HG02840 (cell line): ENCODE measurements at regions not wholly inside any gene's neighbourhood (a gene's known extent, or its start where the extent isn't known, plus 50 kb on each side); places are given as distances from the start of the nearest gene placed in this dataset.
A peak's percentile ranks its signal among the peaks of the same experiment; 100 is the strongest.
"Not testable (repeated sequence)": the region's sequence is repeated elsewhere in the genome, so short reads cannot be mapped to it uniquely, and the experiment has no call there.

Source experiments
- ATAC-seq: cut with Tn5 transposase; IDR thresholded peaks from one replicate; pipeline ENCODE4 v1.9.1; 2021; ENCODE audit warnings: mild to moderate bottlenecking, moderate library complexity, moderate number of reproducible peaks; ENCODE audit not compliant: unreplicated experiment, low FRiP score

- no peak for ATAC-seq
These were observed 158.1 kb upstream of the ARHGAP42 start for GRCh38 chr11:100528872-100529416.

DNA sequence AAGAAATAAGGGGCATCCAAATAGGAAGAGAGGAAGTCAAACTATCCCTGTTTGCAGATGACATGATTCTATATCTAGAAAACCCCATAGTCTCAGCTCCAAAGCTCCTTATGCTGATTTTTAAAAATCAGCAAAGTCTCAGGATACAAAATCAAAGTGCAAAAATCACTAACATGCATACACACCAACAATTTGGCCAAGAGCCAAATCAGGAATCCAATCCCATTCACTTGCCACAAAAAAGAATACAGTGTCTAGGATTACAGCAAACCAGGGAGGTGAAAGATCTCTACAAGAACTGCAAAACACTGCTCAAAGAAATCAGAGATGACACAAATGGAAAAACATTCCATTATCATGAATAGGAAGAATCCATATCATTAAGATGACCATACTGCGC is 155.8 kb upstream of the ARHGAP42 start:
- not testable (repeated sequence) for ATAC-seq

- no peak for ATAC-seq
These were observed 150.1 kb upstream of the ARHGAP42 start for GRCh38 chr11:100536979-100537378.

DNA sequence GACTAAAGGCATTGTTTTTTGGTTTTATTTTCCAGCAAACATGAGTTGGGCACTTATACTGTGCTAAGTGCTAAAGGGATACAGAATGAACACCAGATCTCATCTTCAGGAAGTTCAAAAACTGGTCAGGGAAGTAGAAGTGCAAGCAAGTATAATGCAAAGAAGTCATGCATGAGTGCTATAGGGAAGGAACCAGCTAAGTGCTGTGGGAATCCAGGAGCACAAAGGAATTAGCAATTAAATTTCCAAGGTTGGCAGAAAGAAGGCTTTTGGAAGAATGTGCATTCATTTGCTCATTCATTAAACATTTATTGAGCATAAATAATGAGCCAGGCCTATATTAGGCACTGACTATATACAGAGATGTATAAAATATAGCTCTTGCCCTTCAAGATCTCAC is 143.7 kb upstream of the ARHGAP42 start:
- ATAC-seq = no peak

DNA sequence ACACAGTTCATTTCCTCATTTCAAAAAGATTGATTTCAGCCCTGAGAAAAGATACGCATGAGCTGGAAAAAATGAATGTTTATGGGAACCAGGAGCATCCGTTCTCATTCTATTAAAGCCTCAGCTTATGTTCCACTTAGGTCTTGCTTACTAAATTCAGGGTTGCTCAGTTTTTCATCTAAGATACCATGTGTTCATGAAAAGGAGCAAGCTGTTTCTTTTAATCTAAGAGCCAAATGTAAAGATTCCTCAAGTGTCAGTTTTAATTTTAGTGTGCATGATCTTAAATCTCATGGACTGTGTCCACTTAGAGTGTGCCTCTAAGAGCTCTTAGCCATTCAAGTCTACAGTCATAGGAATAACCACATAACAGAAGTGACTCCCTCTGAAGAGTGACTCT is 141.5 kb upstream of the ARHGAP42 start:
- no peak for ATAC-seq

- no peak for ATAC-seq
These were observed 141.1 kb upstream of the ARHGAP42 start for GRCh38 chr11:100545970-100546369.

DNA sequence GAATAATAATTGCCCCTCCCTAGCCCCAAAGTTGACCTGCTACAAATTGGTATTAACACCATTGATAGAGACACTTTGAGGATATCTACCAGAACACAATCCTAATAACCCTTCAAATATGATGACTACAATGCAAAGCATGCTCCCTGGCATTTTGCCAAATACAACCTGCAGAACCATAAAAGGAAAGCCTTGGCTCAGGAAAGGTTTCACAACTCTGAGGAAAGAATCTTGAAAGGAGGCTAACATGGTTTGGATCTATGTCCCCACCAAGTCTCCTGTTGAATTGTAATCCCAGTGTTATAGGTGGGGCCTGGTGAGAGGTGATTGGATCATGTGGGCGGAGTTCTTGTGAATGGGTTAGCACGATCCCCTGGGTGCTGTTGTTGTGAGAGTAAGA is 140.4 kb upstream of the ARHGAP42 start:
- ATAC-seq = no peak

DNA sequence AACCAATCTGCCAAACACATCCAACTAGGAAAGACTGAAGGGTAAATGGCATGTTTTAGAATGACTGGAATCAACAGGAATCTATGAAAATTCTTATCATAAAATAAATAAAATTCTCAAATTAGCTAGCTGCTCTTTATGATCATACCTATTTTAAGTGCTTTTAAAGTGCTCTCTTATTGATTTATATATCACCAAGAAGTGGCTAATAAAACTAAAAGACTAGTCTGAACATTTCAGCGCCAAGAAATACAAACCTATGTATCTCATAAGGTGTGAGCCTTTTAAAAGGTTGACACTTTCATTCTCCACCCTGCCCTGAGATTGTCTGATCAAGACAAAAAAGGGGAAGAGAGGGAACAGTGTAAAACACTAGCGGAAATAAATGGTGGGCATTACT is 136.8 kb upstream of the ARHGAP42 start:
- ATAC-seq = no peak

- ATAC-seq = no peak
These were observed 136.0 kb upstream of the ARHGAP42 start for GRCh38 chr11:100550912-100551632.

GRCh38 chr11:100555931-100556330 is 131.2 kb upstream of the ARHGAP42 start:
- no peak for ATAC-seq

DNA sequence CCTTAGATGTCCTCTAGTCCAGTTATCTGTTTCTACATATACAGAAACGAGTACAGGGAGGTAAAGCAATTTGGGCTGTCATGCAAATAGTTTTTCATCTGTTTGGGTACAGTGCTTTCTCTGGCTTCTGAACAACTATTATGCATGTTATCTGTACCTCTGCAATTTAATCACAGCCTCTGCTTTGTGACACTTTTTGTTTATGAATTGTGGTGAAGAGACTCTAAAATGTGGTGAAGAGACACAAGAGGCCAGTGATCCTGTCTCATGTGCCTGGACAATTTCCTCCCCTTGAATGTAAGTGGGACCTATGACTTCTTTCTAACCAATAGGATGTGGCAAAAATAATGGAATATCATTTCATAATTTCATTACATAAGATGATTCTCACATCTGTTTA is 130.3 kb upstream of the ARHGAP42 start:
- no peak for ATAC-seq

DNA sequence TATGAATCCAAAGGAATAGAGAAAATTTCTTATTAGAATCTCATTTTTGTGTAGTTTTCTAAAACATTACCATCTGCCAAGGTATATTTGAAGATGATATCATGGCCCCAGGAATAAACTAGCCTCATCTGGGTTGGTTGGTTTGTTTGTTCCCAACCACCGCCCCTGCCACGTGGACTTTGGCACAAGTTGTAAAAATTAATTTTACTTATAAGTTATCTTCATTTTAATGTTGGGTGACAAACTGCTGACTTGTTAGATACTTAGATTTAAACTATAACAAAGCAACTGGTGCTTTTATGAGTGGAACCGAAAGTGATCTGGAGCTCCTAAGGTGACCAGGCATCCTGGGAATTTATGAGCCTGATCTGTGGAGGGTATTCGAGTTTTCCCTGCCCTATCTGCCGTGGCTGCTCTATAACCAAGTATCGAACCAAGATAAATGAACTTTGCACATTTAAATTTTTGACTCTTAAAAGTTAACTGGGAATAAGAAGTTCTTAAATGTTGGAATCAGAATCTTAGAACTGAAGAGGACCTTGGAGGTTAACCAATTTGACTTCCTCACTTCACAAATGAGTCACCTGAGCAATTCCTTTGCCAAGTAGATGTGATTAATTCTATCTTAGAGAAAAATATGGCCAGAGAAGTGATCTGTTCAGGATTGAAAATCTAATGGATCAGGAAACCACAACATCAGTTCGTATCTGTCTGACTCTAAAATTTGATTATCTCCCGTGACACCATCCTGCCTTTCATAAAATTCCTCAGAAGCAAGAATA is 129.1 kb upstream of the ARHGAP42 start:
- no peak for ATAC-seq

DNA sequence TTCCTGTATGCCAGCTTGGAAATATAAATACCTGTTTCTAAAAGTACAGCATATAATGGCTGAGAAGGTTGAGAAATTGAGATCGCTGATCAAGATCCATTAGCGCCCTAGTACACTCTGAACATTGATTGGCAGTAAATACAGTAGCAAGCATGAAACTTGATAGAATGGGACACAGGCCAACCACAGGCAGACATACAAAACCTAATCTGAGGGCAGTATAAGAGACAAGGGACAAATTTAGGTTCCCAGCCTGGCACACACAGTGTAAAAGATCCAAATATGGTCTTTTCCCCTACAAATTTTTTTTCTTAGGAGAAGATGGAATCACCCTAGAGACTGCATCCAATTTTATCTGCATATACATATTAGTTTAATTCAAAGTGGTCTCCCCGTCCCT is 126.5 kb upstream of the ARHGAP42 start:
- ATAC-seq = no peak

GRCh38 chr11:100561323-100561722 is 125.8 kb upstream of the ARHGAP42 start:
- ATAC-seq = no peak

- no peak for ATAC-seq
These were observed 125.0 kb upstream of the ARHGAP42 start for GRCh38 chr11:100562128-100562527.

DNA sequence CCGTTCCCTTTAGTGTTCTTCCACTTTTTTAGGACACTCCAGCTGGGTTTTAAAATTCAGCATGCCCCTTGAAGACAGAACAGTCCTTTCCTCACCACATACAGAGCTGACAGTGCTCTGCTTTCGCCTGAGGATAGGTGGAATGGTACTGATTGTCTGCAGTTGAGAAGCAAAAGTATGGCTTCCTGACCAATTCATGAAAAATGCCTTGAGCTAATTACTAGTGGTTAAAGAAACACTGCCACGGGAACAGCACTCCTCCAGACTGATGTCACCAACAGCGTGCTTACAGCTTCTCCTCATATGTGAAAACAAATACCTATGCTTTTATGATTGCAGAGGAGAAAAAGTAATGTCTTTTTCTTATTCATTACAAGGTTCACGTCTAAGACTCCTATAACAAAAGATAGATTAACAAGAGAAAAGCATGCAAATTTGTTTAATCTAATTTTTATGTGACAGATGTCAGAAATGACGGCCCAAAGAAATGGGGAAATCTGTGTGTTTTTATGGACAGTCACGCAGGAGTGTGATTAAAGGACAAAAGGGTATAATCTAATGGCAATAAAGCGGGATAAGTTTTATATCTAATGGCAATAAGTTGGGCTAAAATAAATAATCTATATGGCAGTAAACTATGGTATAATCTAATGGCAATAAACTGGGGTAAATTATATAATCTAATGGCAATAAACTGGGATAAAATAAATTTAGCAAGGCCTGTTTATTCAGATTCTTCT is 123.4 kb upstream of the ARHGAP42 start:
- ATAC-seq = no peak

GRCh38 chr11:100573911-100574513 is 113.1 kb upstream of the ARHGAP42 start:
- no peak for ATAC-seq

DNA sequence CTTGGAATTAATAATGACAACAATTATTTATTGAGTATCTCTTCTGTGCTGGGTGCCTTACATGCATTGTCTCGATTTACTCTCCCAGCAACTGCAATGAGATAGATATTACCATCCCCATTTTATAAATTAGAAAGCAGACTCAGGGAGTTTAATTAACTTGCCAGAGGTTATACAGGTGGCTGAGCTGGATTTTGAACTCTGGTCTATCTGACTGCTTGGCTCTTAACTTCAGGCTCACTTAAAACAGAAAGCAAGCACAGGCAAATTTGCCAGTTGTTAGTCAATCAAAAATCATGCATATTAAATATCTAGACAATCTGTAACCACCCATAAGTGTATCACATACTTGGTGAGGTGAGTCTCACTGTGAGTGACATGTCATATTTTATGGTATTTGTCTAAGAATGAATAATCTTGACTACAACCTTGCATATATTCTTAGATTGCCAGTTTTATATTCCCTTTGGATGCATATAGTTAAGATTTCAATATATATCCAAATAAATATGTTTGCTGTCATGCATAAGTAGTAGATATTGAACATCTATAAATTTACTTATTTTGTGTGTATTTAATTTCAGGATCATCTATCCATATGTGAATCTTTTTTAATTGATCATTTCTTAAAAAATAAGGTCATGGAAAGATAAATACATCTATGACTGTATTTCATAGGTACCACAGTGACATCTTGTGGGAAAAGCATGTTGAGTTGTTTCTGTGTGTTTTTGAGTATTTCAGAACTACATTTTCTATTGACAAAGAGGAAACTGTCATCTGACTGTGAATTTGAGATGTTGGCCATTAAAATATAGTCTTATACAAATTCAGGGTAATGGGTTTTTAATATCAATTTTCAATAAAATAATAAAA is 112.0 kb upstream of the ARHGAP42 start:
- ATAC-seq = no peak

GRCh38 chr11:100575860-100576717 is 111.0 kb upstream of the ARHGAP42 start:
- ATAC-seq = peak; percentile 75
